SU-DHL-6 (cell line): ENCODE measurements at regions not wholly inside any gene's neighbourhood (a gene's known extent, or its start where the extent isn't known, plus 50 kb on each side); places are given as distances from the start of the nearest gene placed in this dataset.

ENCODE experiments used
- H2AFZ ChIP-seq: fragments of 200-600 bp; sonication (generic); 2 replicates; pipeline ENCODE4 v1.6.1; 2014; ENCODE audit warnings: low read depth, mild to moderate bottlenecking, moderate library complexity, mixed read lengths, antibody characterized with exemption, low read length; ENCODE audit not compliant: severe bottlenecking
- H3F3A ChIP-seq: fragments of 200-600 bp; shearing (Covaris generic); 2 replicates; pipeline ENCODE4 v1.6.0; 2016; ENCODE audit warnings: antibody characterized with exemption, mild to moderate bottlenecking; ENCODE audit not compliant: insufficient read depth
- H3K27ac ChIP-seq: fragments of 200-600 bp; sonication (generic); 2 replicates; pipeline ENCODE4 v1.5.1; 2016; ENCODE audit warnings: low read depth, mild to moderate bottlenecking, low read length, moderate library complexity, mixed read lengths
- H3K27me3 ChIP-seq: fragments of 200-600 bp; sonication (generic), shearing (Covaris generic); 2 replicates; pipeline ENCODE4 v1.6.0; 2014; ENCODE audit warnings: mild to moderate bottlenecking, low read length
- H3K36me3 ChIP-seq: fragments of 200-600 bp; sonication (generic); 2 replicates; pipeline ENCODE4 v1.6.1; 2014; ENCODE audit warnings: mild to moderate bottlenecking, low read length, mixed read lengths
- H3K4me2 ChIP-seq: fragments of 300-600, 200-600 bp; shearing (Covaris generic), sonication (generic); 2 replicates; pipeline ENCODE4 v1.6.0; 2014; ENCODE audit warnings: low read length, low read depth, mild to moderate bottlenecking; ENCODE audit not compliant: poor library complexity, severe bottlenecking
- H3K4me3 ChIP-seq: fragments of 200-600 bp; sonication (generic); 2 replicates; pipeline ENCODE4 v1.5.1; 2014; ENCODE audit warnings: antibody characterized with exemption, low read length, mild to moderate bottlenecking, mixed read lengths; ENCODE audit not compliant: insufficient read depth, poor library complexity, severe bottlenecking
- H3K79me2 ChIP-seq: fragments of 200-600 bp; sonication (generic); 2 replicates; pipeline ENCODE4 v1.6.1; 2014; ENCODE audit warnings: mild to moderate bottlenecking, low read length, moderate library complexity; ENCODE audit not compliant: insufficient read depth
- H3K9ac ChIP-seq: fragments of 200-600 bp; sonication (generic); 2 replicates; pipeline ENCODE4 v1.7.0; 2014; ENCODE audit warnings: mild to moderate bottlenecking, low read length
- H3K9me2 ChIP-seq: fragments of 200-600 bp; sonication (generic); replicated peaks from 2 replicates; pipeline ENCODE4 v1.6.1; 2014; ENCODE audit warnings: low read length; ENCODE audit not compliant: insufficient read depth
- H3K9me3 ChIP-seq: fragments of 200-600 bp; sonication (generic); 2 replicates; pipeline ENCODE4 v1.6.1; 2014; ENCODE audit warnings: low read length, mixed read lengths; ENCODE audit not compliant: insufficient read depth
- H4K20me1 ChIP-seq: fragments of 200-600 bp; sonication (generic); 2 replicates; pipeline ENCODE4 v1.6.1; 2014; ENCODE audit warnings: low read depth, mild to moderate bottlenecking, antibody characterized with exemption, low read length, moderate library complexity, mixed read lengths
- EZH2phosphoT487 ChIP-seq: fragments of 200-600 bp; sonication (generic), shearing (Covaris generic); conservative IDR thresholded peaks from 2 replicates; pipeline ENCODE4 v1.6.1; 2018; ENCODE audit warnings: mild to moderate bottlenecking, antibody characterized with exemption, low read length, moderate library complexity, mixed read lengths
- TF ChIP-seq, protein P1 (sequence below): fragments of 200-600 bp; sonication (generic); IDR thresholded peaks from one replicate; pipeline ENCODE4 v1.5.1; 2017; ENCODE audit warnings: antibody characterized with exemption, mild to moderate bottlenecking, low read length, moderate library complexity; ENCODE audit not compliant: insufficient read depth, poor library complexity, severe bottlenecking

DNA sequence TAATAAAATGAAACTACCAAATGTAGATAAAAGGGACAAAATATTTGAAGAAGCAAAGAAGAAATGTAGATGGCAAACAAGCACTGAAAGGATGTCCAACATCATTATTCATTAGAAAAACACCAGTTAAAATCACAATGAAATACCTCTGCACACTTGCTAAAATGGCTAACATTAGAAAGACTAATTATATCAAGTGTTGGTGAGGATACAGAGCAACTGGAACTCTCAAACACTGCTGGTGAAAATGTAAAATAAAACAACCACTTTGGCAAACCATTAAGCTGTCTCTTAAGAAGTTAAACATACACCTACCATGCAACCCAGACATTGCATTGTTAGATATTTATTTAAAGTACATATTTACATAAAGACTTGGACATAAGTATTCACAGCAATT lies 138.6 kb upstream of the FGGY start:
- Histone ChIP-seq H3K9ac (no peak overlapping the region), H3K4me2 (no peak overlapping the region), H2AFZ (no peak overlapping the region), H3K27ac (no peak overlapping the region), H3K9me3 (peaks cover 13% of the 10 kb centered on the region; the same call in 1 of the 2 replicates), H3F3A (no peaks in the 10 kb centered on the region), H3K36me3 (no peaks in the 10 kb centered on the region), H3K9me2 (no peaks in the 10 kb centered on the region), H4K20me1 (no peaks in the 10 kb centered on the region), H3K79me2 (no peaks in the 10 kb centered on the region), H3K27me3 (no peaks in the 10 kb centered on the region), H3K4me3 (no peak overlapping the region)
- TF ChIP-seq, protein P1, sequence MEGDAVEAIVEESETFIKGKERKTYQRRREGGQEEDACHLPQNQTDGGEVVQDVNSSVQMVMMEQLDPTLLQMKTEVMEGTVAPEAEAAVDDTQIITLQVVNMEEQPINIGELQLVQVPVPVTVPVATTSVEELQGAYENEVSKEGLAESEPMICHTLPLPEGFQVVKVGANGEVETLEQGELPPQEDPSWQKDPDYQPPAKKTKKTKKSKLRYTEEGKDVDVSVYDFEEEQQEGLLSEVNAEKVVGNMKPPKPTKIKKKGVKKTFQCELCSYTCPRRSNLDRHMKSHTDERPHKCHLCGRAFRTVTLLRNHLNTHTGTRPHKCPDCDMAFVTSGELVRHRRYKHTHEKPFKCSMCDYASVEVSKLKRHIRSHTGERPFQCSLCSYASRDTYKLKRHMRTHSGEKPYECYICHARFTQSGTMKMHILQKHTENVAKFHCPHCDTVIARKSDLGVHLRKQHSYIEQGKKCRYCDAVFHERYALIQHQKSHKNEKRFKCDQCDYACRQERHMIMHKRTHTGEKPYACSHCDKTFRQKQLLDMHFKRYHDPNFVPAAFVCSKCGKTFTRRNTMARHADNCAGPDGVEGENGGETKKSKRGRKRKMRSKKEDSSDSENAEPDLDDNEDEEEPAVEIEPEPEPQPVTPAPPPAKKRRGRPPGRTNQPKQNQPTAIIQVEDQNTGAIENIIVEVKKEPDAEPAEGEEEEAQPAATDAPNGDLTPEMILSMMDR = no peak
- no peak for TF ChIP-seq EZH2phosphoT487

DNA sequence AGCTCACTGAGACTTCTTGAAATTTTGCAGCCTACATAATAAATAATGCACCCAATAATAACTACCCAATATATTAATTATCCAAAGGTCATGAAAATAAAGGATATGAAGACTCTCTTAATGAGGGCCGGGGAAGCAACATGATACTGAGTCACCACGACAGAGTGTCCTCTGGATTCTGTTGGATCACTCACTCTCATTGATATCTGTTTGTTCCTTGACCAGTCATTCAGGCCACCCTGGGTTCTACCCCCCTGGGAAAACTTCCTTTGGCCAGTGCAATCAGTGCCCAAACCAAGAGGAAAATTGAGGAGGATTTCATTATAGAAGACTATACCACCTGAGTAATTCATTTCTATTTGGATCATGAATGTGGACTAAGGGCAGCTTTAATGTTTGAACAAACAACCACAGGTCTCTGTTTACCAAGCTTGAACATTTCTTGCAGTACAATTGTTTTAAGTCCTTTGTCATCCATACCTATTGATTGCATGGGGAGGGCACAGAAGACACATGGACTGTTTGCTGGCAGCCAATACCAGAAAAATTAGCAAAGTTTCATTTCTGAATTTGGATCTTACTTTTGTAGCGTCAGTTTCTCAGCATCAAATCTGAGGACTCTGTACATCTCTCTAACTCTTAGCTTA lies 137.2 kb upstream of the FGGY start:
- Histone ChIP-seq H3K9me3 (peaks cover 13% of the 10 kb centered on the region; the same call in 1 of the 2 replicates), H4K20me1 (no peaks in the 10 kb centered on the region), H3K9me2 (no peaks in the 10 kb centered on the region), H2AFZ (no peak overlapping the region), H3K27ac (no peak overlapping the region), H3K27me3 (no peaks in the 10 kb centered on the region), H3K9ac (no peak overlapping the region), H3K4me3 (no peak overlapping the region), H3K36me3 (no peaks in the 10 kb centered on the region), H3F3A (no peaks in the 10 kb centered on the region), H3K79me2 (no peaks in the 10 kb centered on the region), H3K4me2 (no peak overlapping the region)
- no peak for TF ChIP-seq EZH2phosphoT487
- TF ChIP-seq, protein P1 = no peak

DNA sequence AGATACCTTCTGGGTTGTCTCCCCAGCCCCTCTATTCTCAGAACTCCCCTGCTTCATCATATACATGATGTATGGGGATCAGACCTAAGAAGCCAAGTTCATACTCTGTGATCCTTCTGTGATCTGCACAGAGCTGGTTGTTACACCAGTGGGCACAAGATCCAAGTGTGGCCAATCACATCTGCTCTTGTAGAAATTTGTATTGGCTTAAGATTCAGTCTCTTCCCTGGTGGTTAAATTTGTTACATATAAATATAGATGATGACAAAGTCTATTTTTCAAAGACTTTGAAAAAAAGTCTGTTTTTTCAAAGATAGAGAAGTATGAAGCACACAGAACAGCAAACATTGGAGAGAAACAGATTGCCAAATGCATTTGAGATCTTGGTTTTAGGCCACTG lies 135.8 kb upstream of the FGGY start:
- no peak overlapping the region for H2AFZ ChIP-seq
- H3K9me2 ChIP-seq = no peaks in the 10 kb centered on the region
- H3K4me2 ChIP-seq = no peak overlapping the region
- no peak overlapping the region for H3K9ac ChIP-seq
- no peak overlapping the region for H3K27ac ChIP-seq
- no peaks in the 10 kb centered on the region for H3K36me3 ChIP-seq
- H3F3A ChIP-seq = no peaks in the 10 kb centered on the region
- no peaks in the 10 kb centered on the region for H4K20me1 ChIP-seq
- no peaks in the 10 kb centered on the region for H3K79me2 ChIP-seq
- H3K4me3 ChIP-seq = no peak overlapping the region
- H3K27me3 ChIP-seq = no peaks in the 10 kb centered on the region
- peaks cover 13% of the 10 kb centered on the region; the same call in 1 of the 2 replicates for H3K9me3 ChIP-seq
- TF ChIP-seq EZH2phosphoT487 = no peak
- TF ChIP-seq, protein P1 = no peak
